ENCODE measurements at regions not wholly inside any gene's neighbourhood (a gene's known extent, or its start where the extent isn't known, plus 50 kb on each side); places are given as distances from the start of the nearest gene placed in this dataset.

DNA sequence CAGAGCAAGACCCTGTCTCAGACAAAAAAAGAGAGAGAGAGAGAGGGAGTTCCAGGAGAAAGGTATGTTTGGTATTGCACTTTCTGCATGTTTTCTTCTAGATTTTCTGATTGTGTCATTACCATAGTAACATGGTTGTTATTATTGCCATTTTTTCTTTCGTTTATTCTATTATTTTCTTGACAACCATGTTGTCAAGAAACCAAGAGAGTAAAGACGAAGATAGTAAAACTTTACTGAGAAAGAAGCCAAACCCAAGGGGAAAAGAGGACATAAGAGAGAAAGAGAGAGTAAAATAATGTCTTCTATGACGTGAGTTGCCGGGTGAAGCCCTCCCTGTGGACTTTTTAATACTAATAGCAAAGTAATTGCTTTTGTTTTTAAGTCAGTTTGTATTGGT, 1186.0 kb upstream of the SEL1L start:
- DNase-seq (ENCODE audit: low spot score): no peak

DNA sequence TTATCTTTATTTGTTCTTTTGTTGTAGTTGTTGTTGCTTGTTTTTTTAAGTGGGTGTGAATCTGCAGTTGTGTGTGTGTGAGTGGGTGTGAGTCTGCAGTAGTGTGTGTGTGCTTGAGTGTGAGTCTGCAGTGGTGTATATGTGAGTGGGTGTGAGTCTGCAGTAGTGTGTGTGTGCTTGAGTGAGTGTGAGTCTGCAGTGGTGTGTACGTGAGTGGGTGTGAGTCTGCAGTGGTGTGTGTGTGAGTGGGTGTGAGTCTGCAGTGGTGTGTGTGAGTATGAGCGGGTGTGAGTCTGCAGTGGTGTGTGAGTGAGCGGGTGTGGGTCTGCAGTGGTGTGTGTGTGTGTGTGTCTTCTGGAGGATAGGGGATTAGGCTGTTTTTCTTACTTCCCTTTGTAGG, 1186.8 kb upstream of the SEL1L start:
- DNase-seq (ENCODE audit: low spot score): no peak

DNA sequence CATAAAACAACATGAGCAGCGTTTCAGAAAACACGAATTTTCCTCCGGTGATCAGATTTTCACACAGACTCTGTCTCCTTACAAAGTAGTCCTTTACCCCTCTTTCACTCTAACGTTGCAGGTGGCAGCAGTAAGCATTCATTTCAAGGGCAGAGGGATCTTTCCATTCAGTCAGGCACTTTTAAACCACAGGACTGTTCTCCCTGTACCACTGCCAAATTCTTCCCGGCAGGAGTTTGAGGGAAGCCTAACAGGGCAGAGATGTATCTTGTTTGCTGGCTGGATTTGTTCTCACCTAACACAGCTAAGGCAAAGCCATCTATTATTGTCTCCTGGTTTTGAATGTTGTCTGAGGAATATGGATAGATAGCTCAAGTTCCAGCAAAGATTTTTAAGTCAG, 1187.3 kb upstream of the SEL1L start:
- no peak for DNase-seq (ENCODE audit: low spot score)

DNA sequence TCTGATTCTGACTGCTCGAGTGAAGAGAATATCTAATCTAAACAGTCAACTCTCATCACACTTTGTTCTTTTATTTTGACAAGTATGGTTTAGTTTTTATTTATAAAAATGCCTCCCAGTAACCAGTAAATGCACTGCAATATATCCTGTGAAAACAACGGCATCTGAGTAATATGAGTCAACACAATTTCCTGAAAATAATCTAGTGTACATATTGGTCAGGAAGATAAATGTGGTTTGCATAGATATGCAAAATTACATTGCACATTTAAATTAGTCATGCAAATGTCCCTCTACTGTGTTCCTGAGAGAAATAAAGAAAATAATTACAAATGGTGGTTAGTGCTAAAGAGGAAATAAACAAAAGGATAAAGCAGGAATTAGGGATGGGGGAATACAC, 1190.7 kb upstream of the SEL1L start:
- DNase-seq (ENCODE audit: low spot score): no peak

DNA sequence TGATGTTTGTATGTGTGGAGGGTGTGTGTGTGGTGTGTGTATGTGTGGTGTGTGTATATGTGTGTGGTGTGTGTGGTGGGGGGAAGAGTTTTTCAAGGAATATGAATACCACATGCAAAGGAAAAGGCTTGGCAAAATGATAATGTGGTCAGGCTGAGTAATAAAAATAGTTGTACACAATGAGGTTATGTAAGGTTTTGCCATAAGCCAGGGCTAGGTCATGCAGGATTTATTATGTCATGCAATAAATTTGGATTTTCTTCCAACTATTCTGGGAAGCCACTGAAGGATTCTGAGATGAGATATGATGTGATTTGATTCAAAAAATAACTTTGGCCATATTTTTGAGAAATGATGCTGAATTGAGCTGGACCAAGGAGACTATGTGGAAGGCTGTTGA, 1191.6 kb upstream of the SEL1L start:
- no peak for DNase-seq (ENCODE audit: low spot score)

DNA sequence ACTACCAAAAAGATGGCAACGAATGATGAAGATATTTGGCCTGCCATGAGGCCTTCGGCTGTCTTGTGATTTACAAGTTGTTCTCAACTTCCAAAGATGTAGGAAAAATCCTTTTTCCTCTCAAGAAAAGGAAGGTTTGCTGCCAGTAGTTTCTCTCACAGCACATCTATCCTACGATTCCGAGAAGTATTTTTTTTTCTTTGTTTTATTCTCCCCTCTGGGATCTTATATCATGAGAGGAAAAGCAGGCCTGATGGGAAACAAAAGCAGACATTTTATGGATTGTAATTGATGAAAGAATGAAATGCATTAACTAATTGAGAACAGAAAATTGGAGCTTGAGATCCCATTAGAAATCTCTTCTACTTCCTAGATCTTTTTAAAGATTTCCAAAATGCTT, 1197.9 kb upstream of the SEL1L start:
- no peak for DNase-seq (ENCODE audit: low spot score)

DNA sequence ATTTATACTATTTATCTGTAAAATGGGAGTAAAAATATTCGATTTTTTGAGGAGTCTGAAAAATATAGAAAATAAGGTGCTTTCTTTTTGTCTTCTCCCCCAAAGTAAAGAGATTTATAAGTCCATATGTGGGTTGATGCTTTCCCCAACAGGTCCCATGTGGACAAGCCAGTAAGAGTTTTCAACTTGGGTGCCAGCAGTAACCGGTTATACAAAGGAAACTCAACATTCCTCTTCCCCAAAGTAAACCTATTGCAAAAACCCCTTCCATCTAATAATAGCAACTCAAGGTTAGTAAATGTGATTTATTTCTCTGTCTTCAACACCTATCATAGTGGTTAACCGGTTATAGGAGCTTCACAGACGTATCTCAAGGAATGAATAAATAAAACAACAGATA, 1206.9 kb upstream of the SEL1L start:
- no peak for DNase-seq (ENCODE audit: low spot score)

DNA sequence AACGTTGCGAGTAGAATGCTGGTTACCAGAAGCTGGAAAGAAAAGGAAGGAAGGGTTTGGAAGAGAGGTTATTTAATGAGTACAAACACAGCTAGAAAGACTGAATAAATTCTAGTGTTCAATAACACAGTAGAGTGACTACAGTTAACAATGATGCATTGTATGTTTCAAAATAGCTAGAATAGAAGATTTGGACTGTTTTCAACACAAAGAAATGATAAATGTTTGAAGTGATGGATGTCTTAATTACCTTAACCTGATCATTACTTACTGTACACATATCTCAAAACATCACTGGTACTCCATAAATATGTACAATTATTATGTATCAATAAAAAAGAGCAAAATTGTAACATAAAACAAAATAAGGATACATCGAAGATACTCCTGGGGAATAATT, 1221.8 kb upstream of the SEL1L start:
- peak; percentile 55 for DNase-seq (ENCODE audit: low spot score)

DNA sequence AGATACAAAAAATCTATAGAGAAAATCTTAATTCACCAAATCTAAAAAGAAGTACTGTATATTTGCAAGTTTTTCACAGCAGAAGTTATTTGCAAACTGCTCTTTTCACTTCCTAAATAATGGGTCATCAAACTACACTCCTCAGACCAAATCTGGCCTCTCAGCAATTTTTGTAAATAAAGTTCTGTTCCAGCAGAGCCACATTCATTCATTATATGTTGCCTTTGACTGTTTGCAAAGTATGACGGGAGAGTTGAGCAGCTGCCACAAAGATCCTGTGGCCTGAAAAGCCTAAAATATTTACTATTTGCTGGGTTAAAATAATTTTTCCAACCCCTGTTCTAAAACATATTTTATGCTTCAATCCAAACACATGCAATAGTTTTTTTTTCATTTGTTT, 1222.3 kb upstream of the SEL1L start:
- peak; percentile 70 for DNase-seq (ENCODE audit: low spot score)

DNA sequence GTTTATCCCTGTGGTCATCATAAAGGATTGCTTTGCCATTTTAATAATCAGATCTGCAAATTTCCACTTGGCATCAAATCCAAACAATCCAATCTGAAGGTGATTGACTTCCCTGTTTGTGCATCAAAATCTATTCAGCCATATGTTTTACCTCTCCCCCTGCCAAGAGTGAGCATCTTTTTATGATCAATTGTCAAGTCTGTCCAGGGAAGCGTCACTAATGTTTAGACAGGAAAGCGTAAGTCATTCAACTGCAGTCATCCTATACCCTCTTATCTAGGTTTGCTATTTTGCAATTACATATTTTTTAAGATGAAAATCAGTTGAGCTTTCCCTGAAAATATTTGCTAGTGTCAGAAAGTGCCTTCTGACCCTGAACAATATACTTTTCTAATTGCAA, 1224.1 kb upstream of the SEL1L start:
- DNase-seq (ENCODE audit: low spot score): no peak

DNA sequence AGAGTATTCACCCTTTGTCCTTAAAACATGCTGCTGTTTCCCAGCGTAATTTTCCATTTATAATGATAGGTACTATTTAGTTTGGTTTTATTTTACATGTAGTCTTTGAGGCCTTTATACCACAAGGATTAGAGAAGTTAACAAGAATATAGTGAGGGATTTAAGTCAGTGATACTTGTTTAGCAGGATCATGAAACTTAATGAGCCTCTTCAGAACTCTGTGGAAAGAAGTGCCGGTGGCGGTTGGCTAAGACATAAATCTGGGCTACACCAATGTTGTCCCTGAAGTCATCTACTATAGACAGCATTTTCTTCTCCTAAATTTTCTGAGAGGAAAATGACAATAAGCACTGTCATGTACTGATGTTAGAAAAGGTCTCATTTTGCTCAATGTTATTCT, 1226.0 kb upstream of the SEL1L start:
- DNase-seq (ENCODE audit: low spot score): no peak

DNA sequence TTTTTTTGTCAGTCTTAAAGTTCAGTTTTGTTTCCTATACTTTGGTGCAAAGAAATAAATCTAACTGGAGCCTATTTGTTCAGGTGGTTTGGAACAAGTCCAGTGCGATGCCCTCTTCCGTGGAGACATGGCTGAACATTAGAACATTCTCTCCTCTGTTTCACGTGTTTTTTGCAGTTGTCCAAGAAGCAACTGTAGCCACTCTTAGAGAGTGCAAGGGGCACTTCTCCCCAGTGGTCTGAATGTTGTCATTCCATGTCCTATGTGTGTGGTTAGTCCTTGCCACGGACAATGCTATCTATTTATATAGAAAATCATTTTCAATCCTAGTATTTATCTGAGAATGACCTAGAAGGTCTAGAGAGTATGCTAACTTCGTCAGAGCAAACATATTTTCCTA, 1232.5 kb upstream of the SEL1L start:
- DNase-seq (ENCODE audit: low spot score): no peak

DNA sequence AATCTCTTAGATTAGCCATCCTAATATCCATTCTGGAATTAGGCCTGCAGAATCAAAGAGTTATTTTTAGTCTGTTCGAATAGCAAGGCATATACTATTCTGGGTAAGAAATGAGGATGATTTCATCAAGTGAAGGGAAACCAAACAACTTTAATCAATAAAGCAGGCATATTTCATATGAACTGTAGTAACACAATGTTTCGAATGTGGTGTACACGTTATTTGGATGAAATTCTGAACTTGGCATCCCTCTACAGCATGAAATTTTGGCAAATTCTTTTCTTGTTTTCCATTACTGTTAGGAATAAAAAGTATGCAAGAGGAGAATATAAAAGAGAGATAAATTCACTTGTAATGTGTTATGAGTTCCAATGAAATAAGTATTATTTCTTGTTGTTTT, 1233.3 kb upstream of the SEL1L start:
- no peak for DNase-seq (ENCODE audit: low spot score)

DNA sequence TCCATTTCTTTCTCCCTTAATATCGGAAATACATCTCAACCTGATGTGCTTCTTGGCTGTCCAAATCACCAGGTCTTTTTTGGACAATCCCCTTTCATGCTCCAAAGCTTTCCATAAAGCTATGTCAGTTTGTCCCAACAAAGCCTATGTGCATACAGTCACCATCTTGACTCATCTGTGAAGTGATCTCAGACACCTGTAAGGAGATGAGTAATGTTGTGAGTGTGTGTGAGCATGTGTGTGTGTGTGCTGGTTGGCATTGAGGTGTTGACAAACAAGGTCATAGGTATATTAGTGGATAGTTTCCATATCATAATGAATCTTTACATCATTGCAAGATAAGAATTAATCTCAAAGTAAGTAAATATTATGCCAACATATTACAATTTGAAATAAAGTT, 1243.3 kb upstream of the SEL1L start:
- DNase-seq (ENCODE audit: low spot score): no peak

DNA sequence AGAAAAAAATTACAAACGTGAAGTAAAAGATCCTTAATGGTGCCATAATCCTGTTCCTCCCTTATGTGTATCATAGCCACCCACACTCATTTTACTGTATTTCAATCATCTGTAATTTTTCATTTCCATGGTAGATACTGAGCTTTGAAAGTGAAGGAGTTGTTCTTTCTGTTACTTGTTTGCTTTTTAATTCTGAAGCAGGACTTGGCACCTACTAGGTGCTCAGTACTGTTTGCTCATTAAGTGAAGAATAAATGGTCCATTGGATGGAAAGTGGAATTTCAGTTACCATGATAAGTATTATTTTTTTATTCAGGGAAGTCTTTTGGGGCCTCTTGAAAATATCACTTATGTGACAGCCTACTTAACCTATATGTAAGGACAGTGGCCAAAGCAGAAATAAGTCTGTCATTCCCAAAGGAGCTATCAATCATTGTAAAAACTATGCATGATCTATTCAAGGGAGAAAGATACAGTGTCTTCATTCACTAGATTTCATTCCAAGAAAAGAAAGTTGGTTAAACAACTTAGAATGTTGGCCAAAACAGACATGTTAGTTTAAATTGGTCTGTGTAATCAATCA, 1244.4 kb upstream of the SEL1L start:
- DNase-seq (ENCODE audit: low spot score): no peak

DNA sequence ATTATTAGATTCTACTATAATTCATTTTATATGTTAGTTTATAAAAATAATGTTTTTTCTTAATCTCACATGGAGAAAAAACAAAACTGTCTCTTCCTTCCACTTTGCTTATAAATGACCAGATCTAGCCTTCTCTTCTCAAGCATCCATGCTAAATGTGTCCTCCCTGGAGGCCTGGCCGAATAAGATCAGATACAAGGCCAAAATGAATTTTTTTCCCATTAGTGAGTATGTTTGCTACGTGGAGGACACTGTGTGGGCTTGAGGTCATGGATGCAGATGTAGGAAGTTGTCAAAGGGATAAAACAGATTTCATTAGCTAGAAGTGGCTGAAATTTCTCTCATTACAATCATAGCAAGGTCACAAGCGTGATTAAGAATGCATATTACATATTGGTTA, 1244.9 kb upstream of the SEL1L start:
- no peak for DNase-seq (ENCODE audit: low spot score)

DNA sequence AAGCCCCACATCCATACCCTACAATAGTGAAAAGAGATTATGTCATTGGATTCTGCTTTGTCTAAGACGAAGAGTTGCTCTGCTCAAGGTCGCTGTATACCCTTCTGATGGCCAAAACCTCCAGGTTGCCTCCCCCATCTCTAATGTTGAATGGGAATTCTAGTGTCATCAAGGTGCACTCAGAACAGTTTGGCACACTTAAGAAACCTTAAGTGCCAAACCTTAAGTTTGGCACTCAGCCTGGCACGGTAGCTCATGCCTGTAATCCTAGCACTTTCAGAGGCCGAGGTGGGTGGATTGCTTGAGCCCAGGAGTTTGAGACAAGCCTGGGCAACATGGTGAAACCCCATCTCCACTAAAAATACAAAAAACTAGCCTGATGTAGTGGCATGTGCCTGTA, 1245.6 kb upstream of the SEL1L start:
- no peak for DNase-seq (ENCODE audit: low spot score)

DNA sequence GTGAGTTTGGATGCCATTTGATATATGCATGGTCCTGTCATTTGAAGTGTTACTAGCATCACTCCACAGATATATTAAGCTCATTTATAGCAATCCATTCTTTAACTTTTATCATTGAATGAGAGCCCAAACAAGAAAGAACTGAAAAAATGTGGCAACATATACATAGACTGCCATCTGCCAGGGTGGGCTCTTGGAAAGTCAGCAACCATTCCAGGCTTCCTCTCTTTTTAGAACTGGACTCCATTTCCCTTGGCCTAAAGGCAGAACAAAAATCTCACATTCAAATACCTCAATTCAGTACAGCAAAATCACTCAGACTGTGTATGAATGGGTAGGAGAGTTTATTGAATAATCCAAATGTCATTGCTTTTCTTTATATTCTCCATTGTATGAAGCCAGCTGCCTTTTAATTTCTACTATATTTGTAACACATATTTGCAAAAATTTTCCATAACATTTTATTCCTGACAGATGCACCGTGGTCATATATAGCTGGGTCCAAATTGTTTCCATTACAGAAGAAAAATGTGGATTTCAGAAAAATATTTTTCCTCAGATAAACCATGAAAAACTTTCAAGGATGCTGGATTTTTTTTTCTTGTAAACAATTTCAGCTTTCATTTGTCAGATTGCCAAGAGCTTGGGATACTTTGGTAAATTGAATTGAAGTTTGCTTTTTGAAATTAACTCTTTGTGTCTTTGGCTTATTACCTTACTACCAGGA, 1252.3 kb upstream of the SEL1L start:
- DNase-seq (ENCODE audit: low spot score): no peak

DNA sequence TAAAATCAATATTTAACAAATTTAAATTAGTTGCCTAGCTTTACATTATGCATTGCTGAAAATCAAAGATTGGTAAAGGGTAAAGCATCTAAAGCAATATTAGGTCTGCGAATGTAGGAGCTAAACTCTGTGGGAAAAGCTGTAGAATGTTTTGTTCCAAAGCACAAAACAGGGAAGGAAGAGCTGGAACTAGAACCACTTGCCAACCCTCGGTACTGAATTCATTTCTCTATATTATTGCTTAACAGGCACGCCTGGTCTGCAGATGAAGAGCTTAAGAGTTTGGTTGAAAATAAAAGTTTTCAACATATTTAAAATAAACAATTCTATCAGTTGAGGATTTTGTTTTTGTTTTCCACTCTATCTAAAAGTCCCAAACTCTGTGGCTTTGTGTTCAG, 1252.8 kb upstream of the SEL1L start:
- no peak for DNase-seq (ENCODE audit: low spot score)

DNA sequence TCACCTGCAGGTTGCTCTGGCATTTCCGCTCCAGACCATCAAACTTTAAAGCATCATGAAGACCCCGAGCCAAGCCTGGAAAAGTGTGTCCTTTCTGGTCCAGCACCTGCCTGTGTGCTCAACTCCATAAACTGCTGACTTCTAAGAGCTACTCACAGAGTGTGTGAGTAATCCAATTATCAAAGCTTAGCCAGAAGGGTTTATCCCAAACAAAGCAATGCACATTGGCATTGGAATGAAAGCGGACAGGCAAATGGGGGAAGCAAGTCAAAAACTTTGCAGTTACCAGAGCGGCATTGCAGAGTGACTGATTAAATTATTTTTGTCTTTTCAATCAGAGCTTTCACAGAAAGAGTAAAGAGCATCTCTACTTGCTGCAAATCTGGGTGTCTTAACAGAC, 1262.4 kb upstream of the SEL1L start:
- DNase-seq (ENCODE audit: low spot score): no peak

DNA sequence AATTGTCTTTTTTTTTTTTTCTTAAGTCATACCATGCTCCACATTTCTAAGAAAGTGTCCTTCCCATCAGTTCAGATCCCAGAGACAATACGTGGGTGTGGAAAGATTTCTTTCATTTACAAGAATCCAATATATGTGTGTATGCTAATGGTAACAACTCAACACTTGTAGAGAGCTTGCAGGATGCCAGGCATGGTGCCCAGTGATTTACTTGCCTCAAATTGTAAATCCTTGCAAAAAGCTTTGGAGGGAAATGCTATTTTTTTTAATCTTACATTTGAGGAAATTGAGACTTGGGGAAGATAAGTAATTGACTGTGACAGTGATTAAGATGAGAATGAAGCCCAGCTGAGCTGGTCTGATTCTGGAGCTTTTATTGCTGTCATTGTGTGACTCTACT, 1264.6 kb upstream of the SEL1L start:
- no peak for DNase-seq (ENCODE audit: low spot score)

DNA sequence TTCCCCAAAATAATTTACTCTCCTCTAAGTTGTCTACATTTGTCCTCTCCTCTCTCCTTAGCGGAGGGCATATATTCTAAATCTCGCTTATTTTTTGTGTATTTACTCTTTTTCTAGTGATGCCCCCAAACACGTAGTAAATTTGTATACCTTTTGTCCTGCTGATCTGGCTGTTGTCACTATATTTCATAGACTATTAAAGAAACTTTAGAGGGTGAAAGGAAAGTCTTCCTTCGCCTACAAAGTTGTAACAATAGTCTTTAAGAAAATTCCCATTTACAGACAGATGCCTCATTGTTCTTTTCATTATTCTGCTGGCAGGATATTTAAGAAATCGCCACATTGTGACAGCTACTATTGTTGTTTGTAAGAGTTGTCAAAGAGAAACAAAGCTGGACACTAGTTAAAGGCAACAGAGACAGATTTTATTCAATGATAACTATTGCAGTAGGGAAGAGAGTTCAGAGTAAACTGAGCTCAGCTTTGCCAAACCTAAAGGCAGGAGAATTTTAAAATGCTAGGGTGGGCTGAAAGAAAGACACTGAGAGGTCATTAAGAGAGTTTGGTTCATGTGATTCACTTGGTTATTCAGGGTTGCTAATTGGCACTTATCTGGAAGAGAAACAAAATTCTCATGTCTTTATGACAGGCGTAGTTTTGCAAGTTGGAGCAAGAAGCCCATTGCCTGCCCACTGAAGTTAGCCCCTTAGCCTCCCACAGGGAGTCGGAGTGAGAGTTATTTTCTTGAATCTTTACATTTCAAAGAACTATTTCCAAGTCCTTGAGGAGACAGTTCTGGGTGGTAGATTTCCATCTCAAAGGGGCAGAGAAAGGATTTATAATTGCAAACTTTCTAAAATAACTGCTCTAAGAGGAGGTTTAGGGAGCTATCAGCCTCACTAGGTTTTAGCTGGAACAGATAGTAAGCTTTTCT, 1272.5 kb upstream of the SEL1L start:
- peak; percentile 48 for DNase-seq (ENCODE audit: low spot score)

DNA sequence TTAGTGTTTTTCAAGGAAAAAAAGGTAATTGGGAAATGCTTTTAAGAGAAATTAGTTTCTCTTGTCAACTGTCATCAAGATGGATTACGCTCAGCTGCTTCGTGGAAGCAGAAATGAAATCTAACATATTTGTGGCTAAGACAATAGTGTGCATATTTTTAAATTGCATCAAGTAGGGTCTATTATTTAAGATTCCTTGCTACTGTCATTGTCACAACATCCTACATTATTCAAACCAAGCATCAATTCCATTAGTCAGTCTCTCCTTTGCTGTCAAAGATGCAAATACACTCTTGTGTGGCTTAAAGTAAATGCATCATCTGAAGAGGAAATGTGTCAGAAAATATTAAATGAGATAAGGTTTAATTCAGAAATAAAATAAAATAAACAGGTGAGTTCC, 1277.6 kb upstream of the SEL1L start:
- DNase-seq (ENCODE audit: low spot score): no peak

Data from globus pallidus (tissue), 1 donor.